Right atrium auricular region (tissue), 2 donors: ENCODE measurements at regions not wholly inside any gene's neighbourhood (a gene's known extent, or its start where the extent isn't known, plus 50 kb on each side); places are given as distances from the start of the nearest gene placed in this dataset.

ENCODE experiments used
- DNase-seq: peaks from one replicate; pipeline ENCODE4 v3.0.0-alpha.2; 2019; ENCODE audit warnings: low spot score
- H3K27ac ChIP-seq, 2 donors: fragments of 200-600 bp; sonication (generic); 1 replicate in 1 of 2; 2 replicates in 1 of 2; pipeline ENCODE4 v1.5.1; 2016 to 2019
- H3K27me3 ChIP-seq, 2 donors: fragments of 200-600 bp; sonication (generic); one replicate each; pipeline versions ENCODE4 v1.5.1 to v1.6.0; 2017 to 2019
- H3K36me3 ChIP-seq: fragments of 200-600 bp; sonication (generic); one replicate; pipeline ENCODE4 v1.5.1; 2016
- H3K4me1 ChIP-seq, 2 donors: fragments of 200-600 bp; sonication (generic); one replicate each; pipeline versions ENCODE4 v1.5.1 to v1.6.0; 2017 to 2019
- H3K4me3 ChIP-seq, 2 donors: fragments of 200-600 bp; sonication (generic); 1 replicate in 1 of 2; 2 replicates in 1 of 2; pipeline ENCODE4 v1.5.1; 2017 to 2019; ENCODE audit warnings: mild to moderate bottlenecking in 1 of 2, moderate library complexity in 1 of 2
- H3K9me3 ChIP-seq, 2 donors: fragments of 200-600 bp; sonication (generic); one replicate each; pipeline ENCODE4 v1.5.1; 2019
- CTCF ChIP-seq, 2 donors: fragments of 200-600 bp; sonication (generic); IDR thresholded peaks; one replicate each; pipeline ENCODE4 v1.5.1; 2019; ENCODE audit warnings: antibody characterized with exemption in 2 of 2

DNA sequence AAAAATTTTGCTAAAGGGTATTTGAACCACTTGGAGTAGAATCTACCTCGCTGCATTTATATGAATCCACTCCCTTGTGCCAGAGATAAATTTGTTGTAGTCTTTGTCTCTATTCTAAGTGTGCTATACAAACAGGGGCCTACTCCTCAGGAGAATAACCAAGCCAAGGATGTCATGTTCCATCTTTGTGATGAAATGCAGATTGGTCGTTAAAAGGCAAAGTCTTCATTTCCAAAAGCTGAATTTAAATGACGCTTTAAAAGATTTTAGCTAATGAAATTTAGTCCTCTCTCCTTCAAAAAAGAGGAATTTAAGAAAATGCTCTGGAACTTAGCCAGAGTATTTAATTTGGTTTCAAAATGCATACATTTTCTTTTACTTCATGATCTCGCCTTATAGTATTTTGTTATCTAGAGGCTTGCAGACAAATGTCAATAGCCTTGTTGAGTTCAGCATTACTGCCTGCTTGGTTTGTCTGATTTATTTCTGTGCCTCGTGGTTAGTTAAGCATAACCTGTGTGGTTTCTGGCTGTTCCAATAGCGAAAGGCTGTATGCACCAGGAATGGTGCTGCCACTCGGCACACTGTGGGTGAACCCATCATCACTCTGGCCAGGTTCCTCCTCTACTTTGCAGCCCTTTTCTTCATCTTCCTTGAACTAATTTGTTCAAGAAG lies 417.6 kb downstream of the ZNF521 start:
- no peaks in the 10 kb centered on the region for H3K36me3 ChIP-seq
- no peak overlapping the region for H3K27ac ChIP-seq
- no peak overlapping the region for H3K4me3 ChIP-seq
- TF ChIP-seq CTCF (IDR thresholded peaks at IDR 0.05): no peak
- H3K27me3 ChIP-seq: no peaks in the 10 kb centered on the region
- peaks cover 0 to 7% of the 10 kb centered on the region in 2 donors for H3K4me1 ChIP-seq
- H3K9me3 ChIP-seq: no peaks in the 10 kb centered on the region
- DNase-seq: no peak

- no peaks in the 10 kb centered on the region for H3K36me3 ChIP-seq
- H3K4me1 ChIP-seq: peaks cover 0 to 7% of the 10 kb centered on the region in 2 donors
- H3K4me3 ChIP-seq: no peak overlapping the region
- TF ChIP-seq CTCF (IDR thresholded peaks at IDR 0.05): no peak
- DNase-seq: no peak
- H3K9me3 ChIP-seq: no peaks in the 10 kb centered on the region
- H3K27ac ChIP-seq: no peak overlapping the region
- H3K27me3 ChIP-seq: no peaks in the 10 kb centered on the region
Observed at GRCh38 chr18:24935008-24935407, 417.0 kb downstream of the ZNF521 start.

DNA sequence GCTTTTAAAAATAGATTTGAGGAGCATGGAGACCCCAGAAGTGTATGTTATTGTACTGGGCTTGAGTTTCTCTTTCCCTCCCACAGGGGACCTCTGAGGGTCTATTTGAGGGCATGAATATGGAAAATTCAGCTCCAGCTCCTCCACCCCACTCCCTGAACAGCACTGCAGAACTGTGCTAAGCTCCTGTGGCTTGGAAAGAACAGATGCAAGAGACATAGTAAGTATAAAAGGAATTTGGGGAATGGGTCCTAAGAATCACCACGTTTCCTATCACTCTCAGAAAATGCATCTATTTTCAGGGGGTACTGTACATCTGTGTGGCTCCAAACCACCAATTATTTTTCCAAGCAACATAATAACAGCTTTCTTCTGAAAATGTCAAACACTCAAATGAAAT lies 416.1 kb downstream of the ZNF521 start:
- TF ChIP-seq CTCF (IDR thresholded peaks at IDR 0.05): no peak
- Histone ChIP-seq H3K36me3 (no peaks in the 10 kb centered on the region), H3K27me3 (no peaks in the 10 kb centered on the region), H3K4me3 (no peak overlapping the region), H3K4me1 (peaks cover 0 to 7% of the 10 kb centered on the region in 2 donors), H3K9me3 (no peaks in the 10 kb centered on the region), H3K27ac (no peak overlapping the region)
- no peak for DNase-seq

DNA sequence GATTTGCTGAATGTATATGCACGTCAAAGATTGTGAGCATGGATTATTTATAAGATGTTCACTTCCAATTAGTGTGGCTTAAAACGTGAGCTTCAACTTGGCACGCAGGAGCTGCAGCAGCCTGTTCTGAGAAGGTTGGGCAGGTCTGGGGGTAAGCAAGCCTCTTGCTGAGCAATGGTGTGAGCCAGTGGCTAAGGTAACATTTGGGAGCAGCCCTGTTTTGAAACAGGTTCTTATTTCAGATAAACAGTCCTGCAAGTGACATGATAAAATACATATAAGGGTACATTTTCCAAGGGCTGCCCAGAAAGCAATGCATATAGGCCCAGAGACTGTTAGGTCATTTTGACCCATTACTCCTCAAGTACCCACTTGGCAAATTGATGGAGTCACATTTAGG lies 415.3 kb downstream of the ZNF521 start:
- H3K9me3 ChIP-seq: no peaks in the 10 kb centered on the region
- no peaks in the 10 kb centered on the region for H3K36me3 ChIP-seq
- no peak overlapping the region for H3K27ac ChIP-seq
- peaks cover 0 to 7% of the 10 kb centered on the region in 2 donors for H3K4me1 ChIP-seq
- no peak for DNase-seq
- no peak for TF ChIP-seq CTCF (IDR thresholded peaks at IDR 0.05)
- H3K4me3 ChIP-seq: no peak overlapping the region
- no peaks in the 10 kb centered on the region for H3K27me3 ChIP-seq

DNA sequence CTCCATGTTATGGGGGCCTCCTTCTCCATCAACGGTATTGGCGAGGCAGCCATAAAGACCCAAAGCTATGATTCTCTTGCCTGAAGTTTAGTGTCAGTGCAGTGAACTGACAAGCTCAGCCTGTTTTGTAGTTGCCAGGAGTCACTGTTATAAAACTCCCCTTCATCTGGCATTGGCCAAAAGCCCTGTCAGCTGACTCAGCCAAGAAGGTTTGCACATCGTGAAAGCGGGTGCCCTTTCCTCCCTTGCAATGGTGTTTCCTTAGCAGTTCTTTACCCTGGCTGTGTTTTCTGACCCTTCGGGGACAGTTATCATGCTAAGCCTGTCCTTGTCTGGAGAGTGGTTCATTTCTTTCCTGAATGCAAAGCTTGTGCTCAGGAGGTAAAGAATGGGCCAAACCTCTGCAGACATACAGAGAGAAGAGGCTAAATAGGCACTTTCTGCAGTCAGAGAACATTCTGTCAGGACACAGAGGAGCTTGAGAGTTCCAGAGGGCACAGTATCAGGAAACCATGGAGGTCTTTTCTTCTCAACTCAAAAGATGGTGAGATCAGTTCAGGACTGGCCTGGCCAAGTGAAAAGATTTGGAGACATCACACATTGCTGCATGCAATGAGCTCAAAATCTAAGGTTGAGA lies 414.2 kb downstream of the ZNF521 start:
- no peak overlapping the region for H3K4me3 ChIP-seq
- peaks cover 0 to 7% of the 10 kb centered on the region in 2 donors for H3K4me1 ChIP-seq
- no peaks in the 10 kb centered on the region for H3K9me3 ChIP-seq
- H3K27ac ChIP-seq: no peak overlapping the region
- H3K36me3 ChIP-seq: no peaks in the 10 kb centered on the region
- no peak for TF ChIP-seq CTCF (IDR thresholded peaks at IDR 0.05)
- DNase-seq: no peak
- no peaks in the 10 kb centered on the region for H3K27me3 ChIP-seq
